GM12878 (cell line): ENCODE measurements at regions not wholly inside any gene's neighbourhood (a gene's known extent, or its start where the extent isn't known, plus 50 kb on each side); places are given as distances from the start of the nearest gene placed in this dataset.

Experiments used
- ATAC-seq: fragments of 200-7000 bp; cut with Tn5 transposase; 3 replicates; pipeline ENCODE4 v1.9.1; 2020; ENCODE audit warnings: mild to moderate bottlenecking, moderate library complexity
- BruUV-seq: library from RNA; stranded (reverse); fragments of 400-500 nt; replicated peaks from 2 replicates; lab custom pipeline; 2021; lab: Mats Ljungman, UMichigan
- CTCF ChIA-PET: fragments of 300-600 bp; sonication (Branson Sonifier 250); formaldehyde crosslinking; extraction: SDS; loops from one replicate; lab custom pipeline; 2021; ENCODE audit warnings: inconsistent platforms; lab: Yijun Ruan, JAX
- POLR2A ChIA-PET: fragments of 350-600 bp; formaldehyde crosslinking; extraction: SDS; loops from one replicate; lab custom pipeline; 2021; ENCODE audit warnings: inconsistent platforms; lab: Charles Lee
- RAD21 ChIA-PET: fragments of 300-600 bp; sonication (Branson Sonifier 250); formaldehyde crosslinking; loops from one replicate; lab custom pipeline; 2023; ENCODE audit warnings: antibody characterized with exemption; ENCODE audit not compliant: unreplicated experiment; lab: Charles Lee
- SMC1A ChIA-PET: fragments of 300-600 bp; sonication (Branson Sonifier 250); formaldehyde crosslinking; loops from one replicate; lab custom pipeline; 2023; ENCODE audit not compliant: unreplicated experiment, uncharacterized antibody; lab: Charles Lee
- DNase-seq: peaks from one replicate; pipeline ENCODE4 v3.0.0-alpha.2; 2011; ENCODE audit warnings: low read depth, low spot score
- FAIRE-seq: peaks from 3 replicates; lab custom pipeline; 2011; peaks lifted over from hg19 to GRCh38; lab: Jason Lieb, UNC
- H2AFZ ChIP-seq: 2 replicates; pipeline ENCODE4 v1.6.0; 2011; ENCODE audit warnings: low read depth, low read length, control low read depth; ENCODE audit not compliant: control insufficient read depth
- H3K27ac ChIP-seq: 2 replicates; pipeline ENCODE4 v1.5.1; 2011; ENCODE audit warnings: control low read depth; ENCODE audit not compliant: control insufficient read depth, insufficient read depth
- H3K27me3 ChIP-seq, 2 experiments: replicated peaks in 1 of 2; 2 replicates each; pipeline versions ENCODE4 v1.6.0 to v1.6.1; 2011; ENCODE audit warnings: low read length in 1 of 2; ENCODE audit not compliant: control insufficient read depth in 2 of 2, insufficient read depth in 2 of 2
- H3K36me3 ChIP-seq, 2 experiments: 2 replicates each; pipeline ENCODE4 v1.5.1; 2011; ENCODE audit warnings: low read length in 1 of 2; ENCODE audit not compliant: control insufficient read depth in 2 of 2, insufficient read depth in 2 of 2
- H3K4me1 ChIP-seq: 2 replicates; pipeline ENCODE4 v1.6.1; 2011; ENCODE audit warnings: mild to moderate bottlenecking, low read length, moderate library complexity, mixed read lengths; ENCODE audit not compliant: control insufficient read depth, insufficient read depth
- H3K4me2 ChIP-seq: 2 replicates; pipeline ENCODE4 v1.6.0; 2011; ENCODE audit warnings: control low read depth; ENCODE audit not compliant: control insufficient read depth, insufficient read depth
- H3K4me3 ChIP-seq: fragments of 200-600 bp; sonication (generic); 2 replicates; pipeline ENCODE4 v1.5.1; 2016
- H3K79me2 ChIP-seq: 2 replicates; pipeline ENCODE4 v1.6.0; 2011; ENCODE audit warnings: low read length; ENCODE audit not compliant: control insufficient read depth, insufficient read depth
- H3K9ac ChIP-seq: 2 replicates; pipeline ENCODE4 v1.8.0; 2011; ENCODE audit warnings: low read length, control low read depth, mixed read lengths; ENCODE audit not compliant: control insufficient read depth, insufficient read depth
- H3K9me3 ChIP-seq: replicated peaks from 3 replicates; pipeline ENCODE4 v1.5.1; 2011; ENCODE audit warnings: mild to moderate bottlenecking, low read length; ENCODE audit not compliant: control insufficient read depth, insufficient read depth
- H4K20me1 ChIP-seq: 2 replicates; pipeline ENCODE4 v1.6.0; 2011; ENCODE audit not compliant: control insufficient read depth, insufficient read depth
- E2F4 ChIP-seq: IDR thresholded peaks from 2 replicates; pipeline ENCODE4 v1.6.1; 2012; ENCODE audit warnings: low read depth, low read length, improper control_type of control experiment
- ESRRA ChIP-seq: IDR thresholded peaks from 2 replicates; pipeline ENCODE4 v1.6.1; 2012; ENCODE audit warnings: mild to moderate bottlenecking, low read length, improper control_type of control experiment
- ETV6 ChIP-seq, 2 experiments: fragments of 450-650 bp in 1 of 2; IDR thresholded peaks in 1 of 2; conservative IDR thresholded peaks in 1 of 2; 2 replicates each; pipeline ENCODE4 v1.6.1; 2014; ENCODE audit warnings: antibody characterized with exemption in 1 of 2, borderline replicate concordance in 1 of 2, low read depth in 1 of 2, mild to moderate bottlenecking in 1 of 2, moderate library complexity in 1 of 2
- HCFC1 ChIP-seq: fragments of 150-350 bp; IDR thresholded peaks from 2 replicates; pipeline ENCODE4 v1.6.1; 2014; ENCODE audit warnings: low read length
- MTA2 ChIP-seq: fragments of 450-650 bp; IDR thresholded peaks from 2 replicates; pipeline ENCODE4 v1.6.1; 2016; ENCODE audit warnings: low read depth, mild to moderate bottlenecking, moderate library complexity
- NFIC ChIP-seq: IDR thresholded peaks from 2 replicates; pipeline ENCODE4 v1.6.1; 2012; ENCODE audit warnings: low read depth, mild to moderate bottlenecking, inconsistent platforms, low read length, moderate library complexity
- POLR2AphosphoS2 ChIP-seq: IDR thresholded peaks from 2 replicates; pipeline ENCODE4 v1.6.1; 2011; ENCODE audit warnings: low read depth, mild to moderate bottlenecking, low read length, improper control_type of control experiment, moderate library complexity
- SREBF2 ChIP-seq: IDR thresholded peaks from 2 replicates; pipeline ENCODE4 v1.6.1; 2012; ENCODE audit warnings: mild to moderate bottlenecking, low read length
- WGBS: methylation state at CpG from one replicate; pipeline ENCODE4 v1.1.6; 2016; ENCODE audit warnings: low lambda C conversion rate; ENCODE audit not compliant: insufficient replicate concordance, insufficient coverage; ENCODE audit errors: missing lambda C conversion rate; 5-methylcytosine and 5-hydroxymethylcytosine counted together
- in situ Hi-C: fragments of 300-500 bp; cut with MboI; formaldehyde crosslinking; loops from 9 replicates; pipeline ENCODE4 v1.14.3; 2018; ENCODE audit warnings: mixed read lengths
- intact Hi-C: fragments of 100-400 bp; cut with micrococcal nuclease; formaldehyde crosslinking; loops from one replicate; pipeline ENCODE4 v1.14.2; 2022; ENCODE audit not compliant: unreplicated experiment

GRCh38 chr10:123421461-123421860 lies 244.7 kb upstream of the GPR26 start (continued):
- TF ChIP-seq MTA2 (no peak), ETV6 (conservative IDR thresholded peaks at IDR 0.05 in 1 of 2, IDR thresholded peaks at IDR 0.05 in 1 of 2; ENCODE audit: borderline replicate concordance in 1 of 2, low read depth in 1 of 2) (no peak), E2F4 (no peak), SREBF2 (no peak)

GRCh38 chr10:123422261-123422660 lies 243.9 kb upstream of the GPR26 start:
- ChIA-PET POLR2A (no interaction called here), SMC1A (no interaction called here), RAD21 (no interaction called here), CTCF (no interaction called here)
- in situ Hi-C loops = no loop called here
- 79% methylated on average over 5 of the region's 5 CpGs for WGBS
- H3K9me3 ChIP-seq = peaks cover 1% of the 10 kb centered on the region; the same call in 1 of the 3 replicates
- H3K4me1 ChIP-seq = no peaks in the 10 kb centered on the region
- H3K79me2 ChIP-seq = no peaks in the 10 kb centered on the region
- BruUV-seq = no TSS peak
- no peak overlapping the region for H2AFZ ChIP-seq
- ATAC-seq (no peak), DNase-seq (no peak), FAIRE-seq (no peak)
- H3K4me3 ChIP-seq = no peak overlapping the region
- no peak overlapping the region for H3K27ac ChIP-seq
- intact Hi-C loops = no loop called here
- H3K27me3 ChIP-seq = no peaks in the 10 kb centered on the region
- no peaks in the 10 kb centered on the region; a peak in 1 of 4 replicates for H3K36me3 ChIP-seq
- no peak overlapping the region for H3K9ac ChIP-seq
- no peak overlapping the region for H3K4me2 ChIP-seq
- no peaks in the 10 kb centered on the region for H4K20me1 ChIP-seq
- TF ChIP-seq POLR2AphosphoS2 (no peak), HCFC1 (no peak), ESRRA (no peak), NFIC (no peak)
